OCI-LY7 (cell line): ENCODE measurements at regions not wholly inside any gene's neighbourhood (a gene's known extent, or its start where the extent isn't known, plus 50 kb on each side); places are given as distances from the start of the nearest gene placed in this dataset.

Source experiments
- BruUV-seq: library from RNA; stranded (reverse); fragments of 400-500 nt; replicated peaks from 2 replicates; lab custom pipeline; 2021; lab: Mats Ljungman, UMichigan
- CTCF ChIA-PET: fragments of 300-600 bp; sonication (Branson Sonifier 250); formaldehyde crosslinking; loops from one replicate; lab custom pipeline; 2022; ENCODE audit warnings: antibody characterized with exemption; ENCODE audit not compliant: unreplicated experiment; lab: Charles Lee
- POLR2A ChIA-PET: fragments of 300-600 bp; sonication (Branson Sonifier 250); formaldehyde crosslinking; loops from one replicate; lab custom pipeline; 2022; ENCODE audit warnings: antibody characterized with exemption; lab: Charles Lee
- DNase-seq: peaks from one replicate; pipeline ENCODE4 v3.0.0-alpha.2; 2015; ENCODE audit warnings: low spot score
- H2AFZ ChIP-seq: fragments of 200-600 bp; sonication (generic), shearing (Covaris generic); 2 replicates; pipeline ENCODE4 v1.6.1; 2014; ENCODE audit warnings: mild to moderate bottlenecking, antibody characterized with exemption, low read length, moderate library complexity
- H3K27ac ChIP-seq: fragments of 200-600 bp; sonication (generic); 2 replicates; pipeline ENCODE4 v1.5.1; 2014; ENCODE audit warnings: mixed run types, low read depth, mild to moderate bottlenecking, moderate library complexity, low read length, inconsistent platforms; ENCODE audit not compliant: poor library complexity, severe bottlenecking
- H3K36me3 ChIP-seq: fragments of 200-600 bp; sonication (generic); 2 replicates; pipeline ENCODE4 v1.6.1; 2014; ENCODE audit warnings: mild to moderate bottlenecking, antibody characterized with exemption, low read length, moderate library complexity, mixed read lengths; ENCODE audit not compliant: insufficient read depth
- H3K4me1 ChIP-seq: fragments of 200-600 bp; sonication (generic); 2 replicates; pipeline ENCODE4 v1.5.1; 2014; ENCODE audit warnings: mild to moderate bottlenecking, low read length; ENCODE audit not compliant: insufficient read depth, poor library complexity, severe bottlenecking
- H3K4me2 ChIP-seq: fragments of 200-600 bp; sonication (generic); 2 replicates; pipeline ENCODE4 v1.6.1; 2014; ENCODE audit warnings: mild to moderate bottlenecking, low read length
- H3K4me3 ChIP-seq: fragments of 200-600 bp; sonication (generic); 2 replicates; pipeline ENCODE4 v1.5.1; 2014; ENCODE audit warnings: mild to moderate bottlenecking, low read depth, low read length; ENCODE audit not compliant: poor library complexity, severe bottlenecking
- H3K79me2 ChIP-seq: fragments of 200-600 bp; sonication (generic); 2 replicates; pipeline ENCODE4 v1.6.1; 2016; ENCODE audit warnings: low read depth, mild to moderate bottlenecking, low read length, moderate library complexity, mixed read lengths; ENCODE audit not compliant: insufficient read depth
- H3K9me2 ChIP-seq: fragments of 200-600 bp; sonication (generic); 2 replicates; pipeline ENCODE4 v1.6.1; 2016; ENCODE audit warnings: mild to moderate bottlenecking, low read length, mixed read lengths; ENCODE audit not compliant: insufficient read depth
- H3K9me3 ChIP-seq: fragments of 200-600 bp; sonication (generic); 2 replicates; pipeline ENCODE4 v1.6.1; 2014; ENCODE audit warnings: mild to moderate bottlenecking, mixed run types, low read length, mixed read lengths
- H4K20me1 ChIP-seq: fragments of 200-600 bp; sonication (generic); 2 replicates; pipeline ENCODE4 v1.6.1; 2014; ENCODE audit warnings: mild to moderate bottlenecking, antibody characterized with exemption, low read length, moderate library complexity, mixed read lengths; ENCODE audit not compliant: insufficient read depth
- CTCF ChIP-seq: fragments of 200-600 bp; sonication (generic); conservative IDR thresholded peaks from 2 replicates; pipeline ENCODE4 v1.5.1; 2014; ENCODE audit warnings: mild to moderate bottlenecking, antibody characterized with exemption, low read length, moderate library complexity, mixed read lengths
- EZH2phosphoT487 ChIP-seq: fragments of 200-600 bp; sonication (generic); IDR thresholded peaks from 2 replicates; pipeline ENCODE4 v1.6.1; 2018; ENCODE audit warnings: low read depth, borderline replicate concordance, mild to moderate bottlenecking, mixed run types, antibody characterized with exemption, low read length, moderate library complexity, mixed read lengths
- intact Hi-C: fragments of 100-400 bp; cut with micrococcal nuclease; formaldehyde crosslinking; loops from one replicate; pipeline ENCODE4 v1.10.0; 2022; ENCODE audit not compliant: unreplicated experiment

- POLR2A ChIA-PET: interaction anchor here (0.7 kb wide), 1 partner anchor 98 kb away, joined by 4 read pairs; no protein-coding TSS in a partner anchor
- TF ChIP-seq CTCF (no peak), EZH2phosphoT487 (no peak)
Observed at GRCh38 chrX:4964112-4964511, 1250.7 kb upstream of the PRKX start.

GRCh38 chrX:4963432-4963831, 1250.0 kb upstream of the PRKX start:
- BruUV-seq: no TSS peak
- no peak overlapping the region for H3K4me3 ChIP-seq
- no peak overlapping the region for H3K27ac ChIP-seq
- no peak for TF ChIP-seq CTCF
- no peak for TF ChIP-seq EZH2phosphoT487
- no peak for DNase-seq
- H3K36me3 ChIP-seq: no peaks in the 10 kb centered on the region
- no peak overlapping the region for H3K4me2 ChIP-seq
- H4K20me1 ChIP-seq: no peaks in the 10 kb centered on the region
- H3K4me1 ChIP-seq: no peaks in the 10 kb centered on the region
- intact Hi-C loops: no loop called here
- no peaks in the 10 kb centered on the region for H3K9me2 ChIP-seq
- ChIA-PET POLR2A (interaction anchor here (0.7 kb wide), 1 partner anchor 154 kb away, joined by 3 read pairs; no protein-coding TSS in a partner anchor), CTCF (no interaction called here)
- no peaks in the 10 kb centered on the region for H3K79me2 ChIP-seq
- H2AFZ ChIP-seq: no peak overlapping the region
- no peaks in the 10 kb centered on the region for H3K9me3 ChIP-seq

More at GRCh38 chrX:4964112-4964511, 1250.7 kb upstream of the PRKX start:
- H3K27ac ChIP-seq: no peak overlapping the region
- BruUV-seq: no TSS peak
- H3K4me2 ChIP-seq: no peak overlapping the region
- H3K9me3 ChIP-seq: no peaks in the 10 kb centered on the region
- H2AFZ ChIP-seq: no peak overlapping the region
- no peaks in the 10 kb centered on the region for H3K9me2 ChIP-seq
- H3K79me2 ChIP-seq: no peaks in the 10 kb centered on the region
- no peaks in the 10 kb centered on the region for H3K4me1 ChIP-seq
- H3K4me3 ChIP-seq: no peak overlapping the region
- intact Hi-C loops: no loop called here
- H4K20me1 ChIP-seq: no peaks in the 10 kb centered on the region
- no peaks in the 10 kb centered on the region for H3K36me3 ChIP-seq
- DNase-seq: no peak
- CTCF ChIA-PET: no interaction called here

- Histone ChIP-seq H2AFZ (no peak overlapping the region), H3K79me2 (no peaks in the 10 kb centered on the region), H3K4me3 (no peak overlapping the region), H3K36me3 (no peaks in the 10 kb centered on the region), H4K20me1 (no peaks in the 10 kb centered on the region), H3K9me3 (no peaks in the 10 kb centered on the region), H3K4me1 (no peaks in the 10 kb centered on the region), H3K27ac (no peak overlapping the region), H3K9me2 (no peaks in the 10 kb centered on the region), H3K4me2 (no peak overlapping the region)
- no TSS peak for BruUV-seq
- CTCF ChIA-PET: no interaction called here
- POLR2A ChIA-PET: no interaction called here
- TF ChIP-seq EZH2phosphoT487: no peak
- TF ChIP-seq CTCF: no peak
- intact Hi-C loops: no loop called here
- no peak for DNase-seq
Observed at GRCh38 chrX:4944767-4945166, 1231.3 kb upstream of the PRKX start.
